MV-4-11 (cell line): ENCODE measurements at regions not wholly inside any gene's neighbourhood (a gene's known extent, or its start where the extent isn't known, plus 50 kb on each side); places are given as distances from the start of the nearest gene placed in this dataset.

ENCODE experiments used
- DNase-seq: peaks from one replicate; lab custom pipeline; 2025; lab: John Stamatoyannopoulos, UW

DNA sequence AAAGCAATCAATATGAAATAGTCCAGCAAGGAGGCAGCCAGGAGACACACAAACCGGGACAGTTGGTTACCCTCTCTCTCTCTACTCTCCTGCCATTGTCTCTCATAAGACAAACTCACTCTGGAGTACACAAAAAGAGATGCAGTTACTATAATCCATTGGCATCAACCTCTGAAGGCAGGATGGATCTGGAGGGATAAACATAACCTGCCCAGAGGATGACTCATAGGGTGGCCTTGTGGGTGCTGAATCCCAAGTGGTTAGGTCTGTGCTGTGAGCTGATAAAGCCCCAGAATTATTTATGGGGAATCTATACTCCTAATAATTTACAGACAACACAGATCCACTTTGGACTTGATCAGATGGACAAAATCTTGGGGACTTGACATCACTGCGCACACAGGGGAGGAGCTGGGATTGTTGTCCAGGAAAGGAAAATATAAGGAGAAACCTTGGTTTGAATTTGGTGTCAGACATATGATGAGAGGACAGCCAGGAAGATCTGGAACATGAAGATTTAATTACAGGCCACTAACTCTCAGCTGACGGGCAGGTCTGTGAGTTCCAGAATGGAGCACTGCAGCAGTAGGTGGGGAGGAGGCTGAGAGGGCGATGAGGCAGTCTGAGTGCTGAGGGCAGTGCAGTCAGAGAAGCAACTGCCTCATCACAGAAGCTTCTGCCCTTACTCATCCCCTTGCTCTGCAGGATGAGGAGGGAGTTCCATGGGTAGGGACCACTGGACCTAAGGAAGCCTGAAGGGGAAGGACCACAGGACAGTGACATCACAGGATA is 113.9 kb upstream of the PRSS58 start:
- no peak for DNase-seq

DNA sequence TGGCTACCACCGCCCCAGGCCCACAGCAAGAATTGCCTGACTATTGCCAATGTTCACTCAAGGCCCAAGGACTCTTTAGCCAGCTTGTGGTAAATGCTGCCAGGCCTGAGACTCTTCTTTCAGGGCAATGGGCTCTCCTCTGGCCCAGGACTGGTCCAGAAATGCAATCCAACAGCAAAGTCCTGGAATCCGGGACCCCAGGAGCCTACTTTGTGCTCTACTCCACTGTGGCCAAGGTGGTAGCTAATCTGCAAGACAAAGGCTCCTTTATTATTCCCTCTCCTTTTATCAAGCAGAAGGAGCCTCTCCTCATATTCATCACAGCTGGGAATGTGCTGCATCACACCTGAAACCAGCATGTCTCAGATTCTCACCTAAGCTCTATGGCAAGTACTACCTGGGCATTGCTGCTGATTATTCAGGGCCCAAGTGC is 107.6 kb upstream of the PRSS58 start:
- DNase-seq: no peak

DNA sequence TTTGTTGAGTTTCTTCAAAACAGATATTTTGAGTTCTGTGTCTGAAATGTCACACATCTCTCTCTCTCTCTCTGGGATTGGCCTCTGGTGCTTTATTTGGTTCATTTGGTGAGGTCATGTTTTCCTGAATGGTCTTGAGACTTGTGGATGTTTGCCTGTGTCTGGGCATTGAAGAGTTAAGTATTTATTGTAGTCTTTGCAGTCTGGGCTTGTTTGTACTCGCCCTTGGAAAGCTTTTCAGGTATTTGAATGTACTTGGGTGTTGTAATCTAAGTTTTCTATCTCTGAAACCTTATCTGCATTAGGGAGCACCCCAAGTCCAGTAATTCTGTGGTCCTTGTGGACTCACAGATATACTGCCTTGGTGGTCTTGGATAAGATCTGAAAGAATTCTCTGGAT is 106.7 kb upstream of the PRSS58 start:
- no peak for DNase-seq

DNA sequence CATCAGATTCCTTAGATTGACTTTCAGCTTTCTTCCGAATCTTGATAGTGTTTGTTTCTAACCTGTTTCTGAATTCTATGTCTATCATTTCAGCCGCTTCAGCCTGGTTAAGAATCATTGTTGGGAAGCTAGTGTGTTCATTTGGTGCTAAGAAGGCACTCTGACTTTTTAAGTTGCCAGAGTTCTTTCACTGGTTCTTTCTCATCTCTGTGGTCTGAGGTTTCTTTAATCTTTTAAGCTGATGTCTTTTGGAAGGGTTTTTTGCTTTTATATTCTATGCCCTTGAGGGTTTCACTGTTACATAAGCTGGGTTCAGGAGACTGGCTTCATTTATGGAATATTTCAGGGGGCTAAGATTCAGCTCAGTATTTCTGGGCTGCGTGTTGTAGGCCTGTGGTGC is 104.5 kb upstream of the PRSS58 start:
- DNase-seq: peak; percentile 70

DNA sequence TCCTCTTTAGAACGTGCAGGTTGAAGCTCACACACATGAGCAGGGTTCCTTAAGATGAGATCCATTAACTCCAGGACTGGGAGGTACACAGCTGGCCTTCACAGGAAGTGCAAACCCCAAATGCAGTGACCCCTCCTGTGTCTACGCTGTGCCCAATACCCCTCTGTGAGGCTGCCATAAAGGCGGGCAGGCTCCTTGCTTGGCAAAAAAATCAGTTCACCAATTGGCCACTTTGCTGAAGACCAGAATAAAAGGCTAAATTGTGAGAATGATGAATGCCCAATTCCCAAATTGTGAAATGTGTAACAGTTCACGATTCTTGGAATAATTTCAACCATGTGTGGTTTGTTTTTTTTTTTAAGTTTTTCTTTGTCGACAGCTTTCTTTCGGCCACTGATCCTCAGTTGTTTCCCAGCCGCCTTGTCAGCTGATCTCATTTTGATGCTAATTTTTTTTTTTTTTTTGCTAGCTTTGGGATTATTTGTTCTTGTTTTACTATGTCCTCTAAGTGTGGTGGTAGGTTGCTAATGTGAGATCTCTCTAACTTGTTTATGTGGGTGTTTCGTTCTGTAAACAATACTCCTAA is 101.9 kb upstream of the PRSS58 start:
- DNase-seq: no peak

DNA sequence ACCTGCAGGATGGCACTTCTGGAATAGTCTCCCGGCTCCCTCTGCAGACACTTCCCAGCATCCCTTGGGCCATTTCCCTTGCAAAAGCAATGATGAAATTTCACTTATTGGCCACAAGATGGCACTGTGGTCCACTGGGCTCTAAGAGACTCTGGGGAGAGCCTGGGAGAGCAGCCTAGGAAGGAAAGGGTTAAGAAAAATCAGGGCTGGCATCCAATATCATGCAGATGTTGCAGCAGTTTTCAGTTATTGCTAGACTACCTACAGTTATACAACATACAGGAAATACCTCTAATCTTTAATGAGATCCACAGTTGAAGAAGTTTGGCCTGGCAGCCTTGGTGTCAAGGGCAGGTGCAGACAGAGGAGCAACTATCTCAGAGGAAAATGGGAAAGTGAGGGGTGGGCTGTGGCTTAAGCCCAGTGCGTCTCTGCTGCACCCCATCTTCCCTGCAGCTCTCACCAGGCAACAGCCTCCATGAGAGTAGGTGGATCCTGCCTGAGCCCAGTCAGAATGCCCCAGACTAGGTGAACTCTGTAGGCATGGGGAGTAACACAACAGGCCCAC is 100.2 kb upstream of the PRSS58 start:
- peak; percentile 55 for DNase-seq

DNA sequence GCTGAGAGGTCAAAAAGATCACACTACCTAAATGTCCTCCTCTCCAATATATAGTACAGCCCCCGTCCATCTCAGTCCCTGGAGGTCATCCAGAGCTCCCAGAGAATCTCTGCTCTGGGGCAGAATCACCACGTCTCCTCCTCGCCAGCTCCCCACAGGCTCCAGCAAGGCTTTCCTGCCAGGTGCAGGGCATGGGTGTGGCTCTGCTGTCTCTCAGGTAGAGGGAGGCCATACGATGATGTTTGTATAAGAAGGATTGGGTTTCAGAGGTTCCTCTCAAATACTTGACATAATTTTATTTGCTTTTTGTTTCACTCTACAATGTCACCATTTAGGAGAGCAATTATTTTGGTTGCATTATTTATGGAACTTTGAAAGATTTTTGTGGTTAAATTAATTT is 98.3 kb upstream of the PRSS58 start:
- no peak for DNase-seq

DNA sequence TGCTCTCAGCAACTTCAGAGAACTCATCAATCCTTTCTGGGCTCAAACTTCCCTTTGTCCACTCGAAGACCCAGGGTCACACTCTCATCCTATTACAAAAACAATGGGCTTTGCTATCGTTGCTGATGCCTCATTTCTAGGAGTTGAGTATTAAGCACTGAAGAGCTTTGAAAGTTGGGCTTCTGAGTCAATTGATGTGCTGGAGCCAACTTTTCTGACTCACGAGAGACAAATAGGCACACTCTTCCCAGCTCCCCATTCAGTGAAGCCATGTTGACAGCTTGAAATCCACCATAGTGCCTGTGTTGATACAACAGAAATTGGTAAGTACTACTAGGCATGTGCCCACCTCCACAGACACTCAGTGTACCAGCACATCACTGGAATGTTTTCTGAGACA is 97.5 kb upstream of the PRSS58 start:
- no peak for DNase-seq

DNA sequence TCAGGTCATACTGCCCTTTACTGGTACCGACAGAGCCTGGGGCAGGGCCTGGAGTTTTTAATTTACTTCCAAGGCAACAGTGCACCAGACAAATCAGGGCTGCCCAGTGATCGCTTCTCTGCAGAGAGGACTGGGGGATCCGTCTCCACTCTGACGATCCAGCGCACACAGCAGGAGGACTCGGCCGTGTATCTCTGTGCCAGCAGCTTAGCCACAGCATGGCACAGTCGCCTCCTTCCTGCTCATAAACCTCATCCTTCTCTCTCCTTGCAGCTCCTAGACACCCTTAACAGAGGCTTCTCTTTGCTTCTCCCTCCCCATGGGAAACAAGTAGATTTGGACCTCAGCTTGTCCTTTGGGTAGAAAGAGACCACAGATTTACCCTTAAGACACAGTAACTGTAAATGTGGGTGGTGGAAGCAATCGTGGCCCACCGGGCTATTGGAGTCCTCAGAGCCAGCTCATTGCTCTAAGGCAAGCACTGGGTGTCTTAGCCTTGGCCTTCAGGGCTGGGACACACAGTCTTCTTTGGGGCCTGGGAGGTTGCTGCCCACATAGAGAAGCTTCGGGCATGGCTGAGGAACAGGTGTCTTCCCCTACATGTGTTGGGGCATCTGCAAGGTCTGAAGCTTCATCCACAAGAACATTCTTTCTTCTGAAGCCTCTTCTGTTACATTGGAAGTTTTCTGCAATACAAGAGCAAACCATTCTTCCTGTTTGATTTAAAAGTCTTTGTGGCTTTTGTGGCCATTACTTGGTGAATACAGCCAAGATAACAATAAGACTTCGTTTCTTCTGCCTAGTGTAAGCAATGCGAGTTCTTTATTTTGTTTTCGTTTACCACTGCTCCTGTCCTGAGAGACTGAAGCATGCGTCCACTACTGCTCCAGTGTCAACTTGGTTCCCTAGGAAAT is 95.5 kb upstream of the PRSS58 start:
- DNase-seq: no peak

DNA sequence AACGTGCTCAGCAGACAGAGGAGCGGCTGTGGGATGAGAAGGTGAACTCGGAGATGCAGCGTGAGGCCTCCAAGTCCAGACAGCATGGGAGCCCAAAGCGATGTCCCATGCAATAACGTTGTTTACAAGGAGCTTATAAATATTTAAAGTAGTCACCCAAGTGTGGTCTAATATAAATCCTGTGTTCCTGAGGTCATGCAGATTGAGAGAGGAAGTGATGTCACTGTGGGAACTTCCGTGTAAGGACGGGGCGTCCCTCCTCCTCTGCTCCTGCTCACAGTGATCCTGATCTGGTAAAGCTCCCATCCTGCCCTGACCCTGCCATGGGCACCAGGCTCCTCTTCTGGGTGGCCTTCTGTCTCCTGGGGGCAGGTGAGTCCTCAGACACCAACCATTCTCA is 94.7 kb upstream of the PRSS58 start:
- peak; percentile 36 for DNase-seq

DNA sequence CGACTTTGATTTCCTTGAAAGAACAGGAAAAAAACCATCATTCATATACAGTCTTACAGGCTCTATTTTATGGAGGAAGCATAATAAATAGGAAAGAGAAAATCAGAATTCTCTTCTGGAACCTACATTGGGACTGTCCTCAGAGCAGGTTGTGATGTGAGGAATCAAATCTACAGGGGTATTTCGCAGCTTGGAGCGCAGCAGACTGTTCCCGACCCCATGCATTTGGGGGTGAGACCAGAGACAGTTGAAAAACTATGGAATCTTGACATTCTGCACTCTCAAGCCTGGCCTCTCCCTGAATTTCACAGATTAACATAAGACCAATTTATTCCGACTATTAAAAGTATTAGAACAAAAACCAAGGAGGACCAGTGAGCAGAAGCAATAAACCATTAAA is 93.3 kb upstream of the PRSS58 start:
- DNase-seq: no peak

DNA sequence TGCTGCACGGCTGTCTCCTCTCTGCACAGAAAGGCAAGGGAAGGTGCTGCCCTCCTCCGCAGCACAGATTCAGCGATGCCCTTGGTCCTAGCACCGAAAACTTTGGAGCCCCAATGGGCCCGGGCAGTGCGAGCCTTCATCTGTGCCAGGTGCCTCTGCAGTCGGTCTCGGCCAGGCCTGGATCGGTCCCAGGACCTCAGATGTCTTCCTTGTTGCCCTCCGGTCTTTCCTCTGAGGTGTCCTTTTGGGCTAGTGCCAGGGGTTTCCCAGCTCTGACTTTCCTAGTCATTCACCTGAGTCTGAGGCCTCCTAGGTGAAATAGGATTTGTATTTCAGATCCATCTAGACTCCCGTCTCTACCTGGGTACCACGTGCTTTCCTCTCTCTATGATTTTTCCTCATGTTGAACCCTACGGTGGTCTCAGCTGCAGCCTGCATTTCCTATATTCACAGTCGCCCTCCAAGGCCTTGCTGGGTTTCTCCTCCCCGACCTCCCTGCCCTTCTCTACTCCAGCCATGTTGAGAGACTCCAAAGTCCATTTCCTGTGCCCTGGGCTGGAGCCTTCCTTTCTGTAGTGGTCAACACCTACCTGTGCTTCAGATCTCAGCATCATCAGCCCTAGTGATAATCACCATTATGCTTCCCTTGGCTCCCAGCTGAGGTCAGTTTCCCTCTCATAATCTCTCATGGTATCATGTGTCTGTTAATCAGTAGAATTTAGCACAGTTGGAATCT is 92.0 kb upstream of the PRSS58 start:
- no peak for DNase-seq

DNA sequence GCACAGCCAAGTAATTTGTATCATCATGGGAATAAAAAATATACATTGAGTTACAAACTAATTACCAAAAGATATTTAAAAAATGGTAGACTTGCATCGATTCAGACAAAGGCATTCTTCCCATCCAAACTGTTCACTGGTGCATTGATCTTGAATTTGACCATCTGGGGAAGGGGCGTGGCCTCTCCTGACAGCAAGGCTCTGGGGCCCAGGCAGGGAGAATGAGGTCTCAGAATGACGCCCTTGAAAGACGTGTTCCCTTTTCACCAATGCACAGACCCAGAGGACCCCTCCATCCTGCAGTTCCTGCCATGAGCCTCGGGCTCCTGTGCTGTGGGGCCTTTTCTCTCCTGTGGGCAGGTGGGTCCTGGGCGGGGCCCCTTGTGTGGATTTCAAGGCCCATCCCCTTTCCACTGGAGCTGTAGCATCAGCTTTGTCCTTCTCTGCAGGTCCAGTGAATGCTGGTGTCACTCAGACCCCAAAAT is 91.1 kb upstream of the PRSS58 start:
- no peak for DNase-seq

DNA sequence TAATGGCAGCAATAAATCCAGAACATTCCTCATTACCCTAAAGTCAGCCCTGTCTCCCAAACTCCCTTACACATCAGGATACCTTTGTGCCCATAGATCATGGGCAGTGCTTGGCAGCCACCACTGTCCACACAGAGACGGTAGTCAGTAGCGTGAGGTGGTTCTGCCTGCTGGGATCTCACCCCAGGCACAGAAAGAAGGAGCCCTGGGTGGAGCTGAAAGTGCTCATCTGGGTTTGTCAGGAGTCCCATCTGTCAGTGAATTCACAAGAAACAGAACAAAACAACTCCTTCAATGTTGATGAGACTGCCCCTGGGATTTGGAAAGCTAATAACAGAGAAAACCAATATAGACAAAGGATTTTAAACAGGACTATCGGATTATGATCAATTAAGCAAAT is 90.2 kb upstream of the PRSS58 start:
- DNase-seq: no peak

DNA sequence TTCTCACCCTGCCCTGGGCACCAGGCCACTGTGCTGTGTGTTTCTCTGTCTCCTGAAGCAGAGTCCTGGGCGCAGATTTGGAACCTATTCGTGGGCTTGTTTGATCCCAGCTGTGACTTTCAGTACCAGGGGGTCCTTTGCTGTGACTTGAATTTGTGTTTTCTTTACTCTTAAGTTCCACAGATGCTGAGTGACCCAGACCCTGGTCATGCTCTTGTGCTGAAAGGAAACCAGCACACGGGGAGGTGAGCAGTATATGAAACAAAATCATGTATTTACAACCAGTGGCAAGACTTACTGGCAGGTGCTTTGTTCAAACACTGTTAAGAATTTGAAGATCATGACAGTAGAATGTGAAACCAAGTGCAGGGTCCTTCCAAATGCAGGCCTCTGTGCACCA is 89.2 kb upstream of the PRSS58 start:
- no peak for DNase-seq

DNA sequence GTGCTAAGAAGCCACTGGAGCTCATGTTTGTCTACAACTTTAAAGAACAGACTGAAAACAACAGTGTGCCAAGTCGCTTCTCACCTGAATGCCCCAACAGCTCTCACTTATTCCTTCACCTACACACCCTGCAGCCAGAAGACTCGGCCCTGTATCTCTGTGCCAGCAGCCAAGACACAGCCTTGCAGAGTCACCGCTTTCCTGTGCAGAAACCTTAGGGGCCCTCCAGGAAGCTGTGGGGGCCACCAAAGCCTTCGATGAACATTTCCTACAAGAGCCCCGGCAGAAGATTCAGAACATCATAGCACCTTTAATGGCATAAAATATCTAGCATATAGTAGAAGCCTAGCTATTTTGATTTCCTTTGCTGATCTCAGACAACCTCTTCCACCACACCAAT is 88.0 kb upstream of the PRSS58 start:
- no peak for DNase-seq

DNA sequence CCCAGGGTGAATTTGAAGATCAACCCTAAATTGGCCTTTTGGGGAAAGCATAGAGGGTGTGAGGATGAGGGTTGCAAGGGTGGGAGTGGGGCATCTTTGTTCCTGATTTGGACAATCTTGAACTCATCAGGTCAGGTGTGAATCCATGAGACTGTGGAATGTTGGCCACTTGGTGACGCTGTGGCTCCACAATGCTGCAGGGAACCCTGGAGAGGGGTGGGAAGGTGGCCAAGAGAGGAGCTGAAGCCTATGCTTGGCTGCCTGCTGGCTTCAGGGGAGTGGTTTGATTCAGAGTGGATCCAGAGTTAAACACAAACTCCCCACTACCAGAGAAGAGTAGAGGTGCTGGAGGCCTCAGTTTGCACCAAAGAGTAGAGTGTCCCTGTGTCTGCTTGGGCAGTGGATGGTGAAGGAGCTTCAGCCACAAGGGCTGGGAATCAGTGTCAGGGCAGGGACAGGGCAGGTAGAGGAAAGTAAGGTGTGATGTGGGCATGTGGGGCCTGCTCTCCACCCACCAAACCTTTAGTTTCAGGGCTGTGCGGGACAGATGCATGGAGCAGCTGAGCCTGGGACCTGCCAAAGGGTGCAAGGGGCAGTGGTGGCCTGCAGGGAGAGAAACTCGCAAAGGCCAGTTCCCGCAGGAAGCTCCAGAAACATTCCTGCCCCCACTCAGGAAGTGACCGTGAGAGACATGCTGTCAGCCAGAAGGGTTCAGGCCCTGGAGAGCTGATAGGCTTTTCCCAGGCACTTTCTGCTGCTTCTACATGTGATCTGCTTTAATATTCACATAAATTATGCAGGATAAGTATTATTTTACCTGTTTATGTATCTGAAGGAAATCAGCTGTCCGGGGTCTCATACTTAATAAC is 81.0 kb upstream of the PRSS58 start:
- no peak for DNase-seq

DNA sequence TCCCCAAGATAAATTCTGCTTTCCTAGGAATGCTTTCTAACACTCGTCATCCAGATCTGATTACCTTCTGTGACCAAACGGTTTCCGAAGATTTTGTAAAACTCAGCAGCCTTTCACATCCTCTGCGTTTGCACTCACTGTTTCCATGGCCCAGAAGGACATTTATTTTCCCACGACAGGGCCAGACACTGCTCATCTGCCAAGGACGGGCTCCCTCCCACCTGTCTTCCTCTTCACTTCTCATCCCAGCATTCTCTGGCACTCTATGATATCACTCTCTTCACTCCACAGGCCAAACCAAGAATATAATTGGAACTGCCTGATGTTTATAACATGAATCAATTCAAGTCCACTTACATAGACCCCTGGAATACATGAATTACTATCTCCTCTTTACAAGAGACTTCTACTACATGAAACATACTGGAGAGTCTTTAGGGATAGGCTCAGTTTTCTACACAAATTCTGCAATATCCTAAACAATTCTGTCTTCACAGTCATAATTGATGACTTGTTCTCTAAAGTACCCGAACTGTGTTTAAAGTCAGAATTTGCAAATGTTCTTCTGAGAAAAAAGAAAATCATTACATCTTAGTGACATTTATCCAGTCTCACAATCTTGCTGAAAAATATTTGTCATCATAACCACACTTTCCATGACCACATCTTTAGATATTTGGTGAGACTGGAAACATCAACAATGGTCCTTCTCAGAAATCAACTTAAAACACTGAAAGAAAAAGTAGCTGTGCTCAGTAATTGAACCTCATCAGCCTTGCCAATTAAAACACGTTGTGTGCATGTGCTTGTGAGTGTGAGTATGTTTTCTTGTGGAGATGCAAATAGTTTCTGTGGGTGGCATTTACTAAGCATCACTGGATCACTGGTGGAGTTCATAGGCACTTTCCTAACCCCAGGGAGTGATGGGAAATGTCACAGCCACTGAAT is 79.5 kb upstream of the PRSS58 start:
- DNase-seq: no peak

DNA sequence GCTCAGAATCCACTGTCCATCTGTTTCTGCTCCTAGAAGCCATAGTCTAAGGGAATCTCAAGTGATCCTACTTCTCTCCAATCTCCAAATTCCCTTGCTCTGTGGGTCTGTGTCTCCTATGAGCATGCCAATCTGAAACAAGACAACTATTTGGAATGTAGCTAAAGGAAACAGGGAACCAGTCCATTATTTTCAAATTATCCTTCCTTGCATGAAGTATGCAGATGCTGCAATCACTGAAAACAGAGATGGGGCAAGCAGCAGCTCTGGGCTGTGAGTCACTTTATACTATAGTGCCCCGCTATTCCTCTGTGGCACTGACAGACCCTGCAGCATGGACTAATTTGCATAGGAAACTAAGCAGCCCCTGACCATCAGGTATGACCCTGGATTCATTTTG is 76.9 kb upstream of the PRSS58 start:
- DNase-seq: no peak

DNA sequence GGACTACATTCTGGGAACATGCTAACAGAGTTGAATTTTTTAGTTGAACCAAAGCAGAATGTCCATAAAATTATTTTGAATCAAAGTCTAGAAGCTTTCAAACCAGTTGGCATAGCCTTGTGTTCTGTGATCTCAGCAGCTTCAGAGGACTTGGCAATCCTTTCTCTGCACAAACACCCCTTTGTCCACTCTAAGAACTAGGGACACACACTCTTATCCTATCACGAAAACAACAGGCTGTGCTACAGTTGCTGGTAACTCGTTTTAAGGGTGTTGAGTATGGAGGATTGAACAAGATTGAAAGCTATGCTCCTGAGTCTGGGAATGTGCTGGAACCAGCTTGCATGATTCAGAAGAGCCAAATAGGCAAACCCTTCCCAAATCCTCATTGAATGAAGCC is 76.4 kb upstream of the PRSS58 start:
- DNase-seq: no peak
